ENCODE measurements at regions not wholly inside any gene's neighbourhood (a gene's known extent, or its start where the extent isn't known, plus 50 kb on each side); places are given as distances from the start of the nearest gene placed in this dataset.

DNA sequence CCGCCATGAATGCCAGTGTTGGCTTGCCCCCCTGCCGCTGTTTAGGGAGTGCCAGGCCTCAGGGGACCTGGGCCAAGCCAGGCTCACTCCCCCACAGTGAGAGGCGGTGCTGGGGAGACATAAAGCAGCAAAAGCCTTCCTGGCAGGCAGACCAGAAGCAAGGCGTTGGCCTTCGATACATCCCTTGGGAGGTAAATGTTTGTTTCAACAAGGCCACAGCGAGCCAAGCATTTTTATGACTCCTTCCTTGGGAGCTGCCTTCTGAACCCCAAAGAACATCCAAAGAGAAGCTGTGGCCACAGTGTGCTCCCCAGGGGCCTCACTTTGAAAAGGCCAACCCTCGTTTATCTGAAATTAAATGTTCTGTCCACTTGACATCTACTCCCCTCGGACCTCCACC, 119.7 kb upstream of the CIBAR2 start:
- H3K4me1 ChIP-seq (ENCODE audit: control insufficient read depth in 1 of 2, insufficient read depth in 2 of 2, low read length in 2 of 2): peaks cover 0 to 9% of the 10 kb centered on the region in 2 donors
- H4K20me1 ChIP-seq (ENCODE audit: insufficient read depth, low read length): no peaks in the 10 kb centered on the region
- H3K4me3 ChIP-seq (replicated peaks in 1 of 3; ENCODE audit: low read depth in 2 of 3, low read length in 3 of 3): no peak overlapping the region
- WGBS (ENCODE audit: insufficient coverage): 97% methylated on average over 6 of the region's 8 CpGs
- H3K4me2 ChIP-seq (replicated peaks; ENCODE audit: extremely low read depth, low read length, poor library complexity, severe bottlenecking): no peak overlapping the region
- Mint-ChIP-seq H3K4me1 (peaks cover 3% of the 10 kb centered on the region), H3K27ac (no peak overlapping the region), H3K36me3 (no peaks in the 10 kb centered on the region), H3K4me3 (no peak overlapping the region), H3K27me3 (ENCODE audit: low read depth in 3 of 3) (peaks cover 33 to 44% (median 44%) of the 10 kb centered on the region in 3 donors), H3K9me3 (peaks cover 0 to 5% (median 0%) of the 10 kb centered on the region in 7 donors)
- H3K36me3 ChIP-seq (replicated peaks in 1 of 2; ENCODE audit: control insufficient read depth in 1 of 2, insufficient read depth in 2 of 2, low read length in 2 of 2): no peaks in the 10 kb centered on the region
- no peak overlapping the region for H3K9ac ChIP-seq (ENCODE audit: insufficient read depth, low read length, poor library complexity, severe bottlenecking)
- no peak overlapping the region for H2AFZ ChIP-seq (ENCODE audit: insufficient read depth, low read depth, low read length, poor library complexity, severe bottlenecking)
- H3K79me2 ChIP-seq (ENCODE audit: insufficient read depth, low read length): no peaks in the 10 kb centered on the region
- peaks cover 0 to 3% of the 10 kb centered on the region in 2 donors for H3K9me3 ChIP-seq (replicated peaks in 1 of 2; ENCODE audit: control insufficient read depth in 1 of 2, insufficient read depth in 1 of 2, low read length in 2 of 2)
- intact Hi-C loops (cut with micrococcal nuclease): no loop called here
- DNase-seq: no peak
- peaks cover 14 to 33% of the 10 kb centered on the region in 2 donors for H3K27me3 ChIP-seq (ENCODE audit: control insufficient read depth in 2 of 2, insufficient read depth in 2 of 2, low read length in 2 of 2)
- no peak for TF ChIP-seq CTCF (IDR thresholded peaks at IDR 0.05)
- H3K27ac ChIP-seq (ENCODE audit: low read depth in 1 of 2, low read length in 2 of 2): no peak overlapping the region

DNA sequence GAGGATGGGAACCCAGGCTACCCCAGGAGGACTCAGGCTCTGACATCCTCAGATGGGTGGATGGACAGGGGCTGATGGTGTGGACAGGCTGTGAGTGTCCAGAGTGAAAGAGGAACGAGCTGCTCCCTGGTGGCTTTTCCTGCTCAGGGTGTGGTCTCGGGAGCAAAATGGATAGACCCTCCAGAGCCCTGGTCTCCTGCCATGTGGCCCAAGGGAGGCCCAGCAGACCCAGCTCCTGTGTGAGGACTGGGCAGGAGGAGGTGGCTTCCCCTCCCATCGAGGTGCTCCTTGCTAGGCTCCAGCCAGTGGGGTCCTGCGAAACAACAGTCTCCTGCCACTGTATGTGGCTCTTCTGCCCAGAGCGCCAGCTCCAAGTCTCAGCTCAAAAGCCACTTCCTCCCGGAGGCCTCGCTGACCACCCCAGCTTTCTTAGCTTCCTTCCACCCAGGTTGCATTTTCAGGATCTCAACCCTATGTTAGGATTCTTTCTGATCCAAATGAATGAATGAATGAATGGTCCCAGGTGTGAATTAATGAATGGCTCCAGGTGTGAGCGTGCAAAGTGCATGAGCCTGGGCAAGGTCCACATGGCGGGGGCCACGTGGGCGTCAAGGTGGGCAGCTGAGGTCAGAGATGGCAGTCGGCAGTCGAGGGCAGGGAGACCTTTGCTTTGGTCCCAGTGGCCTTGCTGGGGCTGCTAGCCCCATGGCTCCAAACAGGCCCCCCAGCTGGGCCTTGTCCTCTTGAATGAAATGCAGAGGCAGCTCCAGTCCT, 120.3 kb upstream of the CIBAR2 start:
- H3K27ac ChIP-seq (ENCODE audit: low read depth in 1 of 2, low read length in 2 of 2): no peak overlapping the region
- H3K79me2 ChIP-seq (ENCODE audit: insufficient read depth, low read length): no peaks in the 10 kb centered on the region
- Mint-ChIP-seq H3K4me1 (no peaks in the 10 kb centered on the region), H3K27me3 (ENCODE audit: low read depth in 3 of 3) (peaks cover 37 to 46% (median 46%) of the 10 kb centered on the region in 3 donors), H3K9me3 (peaks cover 0 to 5% (median under 1%) of the 10 kb centered on the region in 7 donors), H3K4me3 (no peak overlapping the region), H3K36me3 (no peaks in the 10 kb centered on the region), H3K27ac (no peak overlapping the region)
- DNase-seq: no peak
- peaks cover 14 to 37% of the 10 kb centered on the region in 2 donors for H3K27me3 ChIP-seq (ENCODE audit: control insufficient read depth in 2 of 2, insufficient read depth in 2 of 2, low read length in 2 of 2)
- no peak overlapping the region for H2AFZ ChIP-seq (ENCODE audit: insufficient read depth, low read depth, low read length, poor library complexity, severe bottlenecking)
- no peak overlapping the region for H3K9ac ChIP-seq (ENCODE audit: insufficient read depth, low read length, poor library complexity, severe bottlenecking)
- no peak overlapping the region for H3K4me3 ChIP-seq (replicated peaks in 1 of 3; ENCODE audit: low read depth in 2 of 3, low read length in 3 of 3)
- no peaks in the 10 kb centered on the region for H4K20me1 ChIP-seq (ENCODE audit: insufficient read depth, low read length)
- peaks cover 0 to 3% of the 10 kb centered on the region in 2 donors for H3K9me3 ChIP-seq (replicated peaks in 1 of 2; ENCODE audit: control insufficient read depth in 1 of 2, insufficient read depth in 1 of 2, low read length in 2 of 2)
- 69% methylated on average over 10 of the region's 13 CpGs for WGBS (ENCODE audit: insufficient coverage)
- H3K36me3 ChIP-seq (replicated peaks in 1 of 2; ENCODE audit: control insufficient read depth in 1 of 2, insufficient read depth in 2 of 2, low read length in 2 of 2): no peaks in the 10 kb centered on the region
- intact Hi-C loops (cut with micrococcal nuclease): no loop called here
- no peak overlapping the region for H3K4me2 ChIP-seq (replicated peaks; ENCODE audit: extremely low read depth, low read length, poor library complexity, severe bottlenecking)
- no peak for TF ChIP-seq CTCF (IDR thresholded peaks at IDR 0.05)
- H3K4me1 ChIP-seq (ENCODE audit: control insufficient read depth in 1 of 2, insufficient read depth in 2 of 2, low read length in 2 of 2): peaks cover 0 to 9% of the 10 kb centered on the region in 2 donors

All from CD14-positive monocyte (primary cell).